Activated CD4-positive, alpha-beta T cell treated with anti-CD3 and anti-CD28 coated beads for 24 hours (primary cell): ENCODE measurements at regions not wholly inside any gene's neighbourhood (a gene's known extent, or its start where the extent isn't known, plus 50 kb on each side); places are given as distances from the start of the nearest gene placed in this dataset.
"Not testable (repeated sequence)": the region's sequence is repeated elsewhere in the genome, so short reads cannot be mapped to it uniquely, and the experiment has no call there.

Experiments
- DNase-seq, 2 donors: peaks; one replicate each; pipeline ENCODE4 v3.0.0-alpha.2; 2020; ENCODE audit warnings: low read depth in 2 of 2

DNA sequence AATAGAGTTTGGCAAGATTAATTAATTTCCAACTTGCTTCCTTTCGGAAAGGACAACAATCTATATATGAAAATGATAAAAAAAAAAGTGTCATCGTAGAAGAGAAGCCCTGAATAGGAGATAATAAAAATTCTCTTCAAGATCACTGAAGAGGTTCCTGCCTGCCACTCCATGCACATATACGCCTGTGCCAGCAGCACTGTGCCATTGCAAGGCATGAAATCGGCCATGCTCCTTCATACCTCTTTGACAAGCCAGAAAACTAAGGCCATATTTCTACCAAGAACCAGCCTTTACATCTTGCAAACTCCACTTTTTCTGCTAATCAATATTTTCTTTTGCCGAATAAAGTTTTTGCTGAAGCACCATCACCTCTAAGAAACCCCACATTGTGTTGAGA is 365.5 kb downstream of the CXXC4 start:
- no peak for DNase-seq

DNA sequence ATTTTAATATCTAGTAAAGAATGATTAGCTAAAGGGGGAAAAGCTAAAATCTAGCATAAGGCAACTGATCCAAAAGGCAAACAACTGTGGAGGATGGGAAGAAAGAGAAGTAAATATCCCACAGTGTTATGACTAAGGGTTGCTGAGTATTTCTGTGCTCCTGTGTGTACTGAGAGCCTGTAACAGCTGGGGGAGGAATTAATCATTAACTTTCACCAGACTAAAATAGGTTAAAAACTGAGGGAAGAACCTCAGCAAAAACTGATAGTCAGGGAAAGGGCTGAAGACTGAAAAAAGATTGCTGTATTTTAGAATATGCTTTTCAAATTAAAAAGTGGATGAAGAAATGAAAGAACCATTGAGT is 365.9 kb downstream of the CXXC4 start:
- DNase-seq = no peak

DNA sequence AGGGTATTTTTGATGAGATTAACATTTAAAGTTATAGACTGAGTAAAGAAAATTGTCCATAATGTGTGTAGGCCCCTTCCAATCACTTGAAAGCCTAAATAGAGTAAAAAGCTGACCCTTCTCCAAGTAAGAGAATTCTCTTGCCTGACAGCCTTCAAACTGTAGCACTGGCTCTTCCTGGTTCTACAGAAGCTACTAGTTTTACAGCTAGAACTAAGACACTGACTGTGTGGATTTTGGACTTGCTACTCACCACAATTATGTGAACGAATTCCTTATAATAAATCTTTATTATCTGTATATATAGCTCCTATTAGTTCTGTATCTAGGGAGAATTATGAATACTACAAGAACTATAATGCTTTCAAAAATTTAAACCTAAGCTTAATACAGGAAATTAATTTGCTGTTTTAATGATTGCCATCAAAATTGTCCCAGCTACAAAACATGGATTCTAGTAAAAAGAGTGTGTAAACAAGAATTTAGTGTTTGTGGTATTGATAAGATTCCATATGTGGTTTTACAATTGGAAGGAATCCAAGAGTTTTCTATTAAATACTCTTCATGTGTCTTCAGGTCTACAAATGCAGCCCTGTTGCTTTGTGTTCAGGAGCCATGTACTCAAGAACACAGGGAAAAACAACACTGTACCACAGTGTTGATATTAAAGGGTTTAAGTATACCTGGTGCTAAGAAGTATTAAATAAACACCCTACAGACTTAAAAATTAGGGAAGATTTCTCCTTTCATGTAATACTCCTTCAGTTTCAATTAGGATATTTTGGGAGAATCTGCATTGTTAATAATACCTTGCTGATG is 366.5 kb downstream of the CXXC4 start:
- no peak for DNase-seq

DNA sequence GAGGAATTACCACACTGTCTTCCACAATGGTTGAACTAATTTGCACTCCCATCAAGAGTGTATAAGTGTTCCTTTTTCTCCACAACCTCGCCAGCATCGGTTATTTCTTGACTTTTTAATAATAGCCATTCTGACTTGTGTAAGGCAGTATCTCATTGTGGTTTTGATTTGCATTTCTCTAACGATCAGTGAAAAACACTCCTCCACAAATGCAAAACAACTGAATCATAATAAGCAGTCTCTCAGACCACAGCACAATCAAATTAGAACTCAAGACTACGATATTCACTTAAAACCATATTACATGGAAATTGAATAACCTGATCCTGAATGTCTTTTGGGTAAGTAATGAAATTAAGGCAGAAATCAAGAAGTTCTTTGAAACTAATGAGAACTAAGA is 371.7 kb downstream of the CXXC4 start:
- no peak for DNase-seq

DNA sequence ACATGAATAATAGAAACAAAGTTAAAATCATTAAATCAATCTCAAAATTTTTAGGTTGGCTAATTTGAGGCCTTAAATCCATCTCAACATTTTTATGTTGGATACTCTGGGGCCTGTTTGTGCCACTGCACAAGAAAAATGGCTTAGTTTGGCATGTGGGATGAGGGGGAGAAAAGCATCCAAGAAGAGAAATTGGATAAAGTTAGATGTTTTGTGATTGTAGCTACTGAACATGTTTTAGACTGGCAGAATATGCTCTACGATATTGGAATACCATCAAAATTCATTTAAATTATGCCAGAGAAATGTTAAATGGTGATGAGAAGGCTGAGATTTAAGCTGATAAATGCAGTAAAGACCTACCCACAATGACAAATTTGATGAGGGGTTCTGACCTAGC is 376.9 kb downstream of the CXXC4 start:
- DNase-seq = no peak

DNA sequence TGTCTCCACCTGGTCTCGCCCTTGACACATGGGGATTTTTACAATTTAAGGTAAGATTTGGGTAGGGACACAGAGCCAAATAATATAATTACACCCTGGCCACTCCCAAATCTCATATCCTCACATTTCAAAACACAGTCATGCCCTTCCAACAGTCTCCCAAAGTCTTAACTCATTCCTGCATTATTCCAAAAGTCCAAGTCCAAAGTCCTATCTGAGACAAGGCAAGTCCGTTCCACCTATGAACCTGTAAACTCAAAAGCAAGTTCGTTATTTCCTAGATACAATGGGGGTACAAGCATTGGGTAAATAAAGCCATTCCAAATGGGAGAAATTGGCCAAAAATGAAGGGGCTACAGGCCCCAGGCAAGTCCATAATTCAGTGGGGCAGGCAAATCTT is 380.8 kb downstream of the CXXC4 start:
- DNase-seq = no peak

DNA sequence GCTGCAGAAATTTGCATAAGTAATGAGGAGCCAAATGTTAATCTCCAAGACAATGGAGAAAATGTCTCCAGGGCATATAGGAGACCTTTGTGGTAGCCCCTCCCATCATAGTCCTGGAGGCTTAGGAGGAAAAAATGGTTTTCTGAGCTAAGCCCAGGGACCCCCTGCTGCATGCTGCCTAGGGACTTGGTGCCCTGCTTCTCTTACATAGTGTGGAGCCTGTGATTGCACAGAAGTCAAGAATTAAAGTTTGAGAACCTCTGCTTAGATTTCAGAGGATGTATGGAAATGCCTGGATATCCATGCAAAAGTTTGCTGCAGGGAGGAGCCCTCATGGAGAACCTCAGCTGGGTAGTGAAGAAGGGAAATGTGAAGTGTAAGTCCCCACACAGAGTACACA is 379.4 kb upstream of the TACR3 start:
- DNase-seq = no peak

DNA sequence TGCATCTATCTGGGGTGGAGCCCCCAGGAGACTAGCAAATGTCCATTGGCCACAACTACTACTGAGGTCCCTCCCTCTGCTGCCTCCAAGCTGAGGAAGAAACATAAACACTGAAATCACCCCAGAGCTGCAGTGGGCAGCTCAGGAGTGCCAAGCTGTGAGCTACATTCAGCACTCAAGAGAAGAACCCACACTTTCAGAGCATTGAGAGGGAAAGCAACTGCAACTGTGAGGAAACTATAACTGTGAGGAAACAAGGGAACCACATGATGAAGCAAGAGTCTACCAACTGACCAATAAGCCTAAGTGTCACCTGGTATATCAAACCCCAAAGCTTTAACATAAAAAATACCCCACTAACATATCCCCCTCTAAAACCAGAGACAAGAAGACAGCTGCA is 373.5 kb upstream of the TACR3 start:
- DNase-seq = no peak

DNA sequence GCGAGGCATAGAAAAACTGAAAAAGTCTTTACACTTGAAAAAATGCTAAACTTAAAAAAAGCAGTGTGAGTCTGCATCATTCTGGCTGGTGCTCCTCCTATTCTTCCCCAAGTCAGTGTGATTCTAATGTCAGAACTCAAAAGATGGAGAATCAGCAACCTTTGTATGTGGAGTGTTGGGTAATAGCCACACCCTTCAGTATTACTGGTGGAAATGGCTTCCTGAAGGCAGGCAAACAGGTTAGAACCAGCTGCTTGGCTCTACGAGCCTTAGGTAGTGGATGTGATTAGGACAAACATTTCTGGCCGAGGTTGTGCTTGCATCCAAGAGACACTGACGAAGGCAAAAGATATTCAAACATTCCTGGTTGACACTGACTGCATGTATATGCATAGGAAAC is 353.4 kb upstream of the TACR3 start:
- DNase-seq = no peak

DNA sequence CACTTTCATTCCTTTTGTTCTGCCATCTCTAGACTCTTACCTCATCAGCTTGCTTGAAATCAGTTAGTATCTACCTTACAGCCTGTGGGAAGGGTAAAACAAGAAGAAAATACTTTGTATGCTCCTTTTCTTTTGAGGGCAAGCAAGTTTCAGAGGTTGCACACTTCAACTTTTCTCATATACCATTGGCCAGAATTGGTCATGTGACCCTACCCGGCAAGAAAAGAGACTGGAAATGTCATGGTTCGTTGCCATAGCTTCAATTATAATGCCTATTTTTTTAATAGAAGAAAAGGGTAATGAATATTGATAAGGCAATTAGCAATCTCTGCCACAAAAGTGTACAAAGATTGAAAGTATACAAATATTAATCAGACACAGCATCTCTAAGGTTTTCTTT is 346.7 kb upstream of the TACR3 start:
- DNase-seq = no peak

DNA sequence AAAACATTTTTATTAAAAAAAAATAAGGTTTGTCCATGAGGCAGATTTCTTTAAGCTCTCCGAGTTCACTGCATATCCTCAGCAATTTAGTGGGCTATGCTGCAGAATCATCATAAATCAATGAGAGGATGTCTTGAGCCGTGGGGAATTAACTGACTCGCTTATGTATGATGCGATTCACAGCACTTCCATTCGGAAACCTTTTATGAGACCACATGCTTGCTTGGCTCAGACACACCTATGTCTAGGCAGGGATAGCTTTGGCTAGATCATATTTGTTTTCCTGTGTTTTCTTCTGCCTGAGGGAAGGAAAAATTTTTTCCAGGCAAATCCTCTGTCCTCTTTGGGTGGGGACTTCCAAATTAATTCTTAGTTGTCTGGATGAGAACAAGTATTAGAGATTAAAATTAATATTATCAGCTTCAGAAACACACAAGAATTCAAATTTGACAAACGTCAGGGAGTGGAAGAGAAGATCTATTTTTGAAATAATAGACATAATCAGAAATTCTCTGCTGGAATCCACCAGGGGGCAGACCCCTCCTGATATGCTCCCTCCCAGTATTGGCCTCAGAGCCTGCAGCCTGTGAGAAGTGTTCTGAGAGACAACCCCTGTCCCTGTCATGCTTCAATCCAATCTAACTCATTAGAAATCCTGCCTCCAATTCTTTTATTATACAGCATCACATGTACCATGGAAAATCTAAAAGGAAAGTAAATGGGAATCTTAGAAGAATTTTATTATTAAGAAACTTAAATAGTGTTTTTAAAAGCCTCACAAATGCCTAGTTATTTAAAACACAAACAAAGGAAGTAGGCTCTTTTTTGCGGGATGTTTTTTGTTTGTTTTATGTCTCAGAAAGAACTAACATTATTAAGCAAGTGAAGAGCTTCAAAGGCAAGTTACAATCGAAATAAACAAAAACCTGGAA is 345.1 kb upstream of the TACR3 start:
- no peak for DNase-seq

DNA sequence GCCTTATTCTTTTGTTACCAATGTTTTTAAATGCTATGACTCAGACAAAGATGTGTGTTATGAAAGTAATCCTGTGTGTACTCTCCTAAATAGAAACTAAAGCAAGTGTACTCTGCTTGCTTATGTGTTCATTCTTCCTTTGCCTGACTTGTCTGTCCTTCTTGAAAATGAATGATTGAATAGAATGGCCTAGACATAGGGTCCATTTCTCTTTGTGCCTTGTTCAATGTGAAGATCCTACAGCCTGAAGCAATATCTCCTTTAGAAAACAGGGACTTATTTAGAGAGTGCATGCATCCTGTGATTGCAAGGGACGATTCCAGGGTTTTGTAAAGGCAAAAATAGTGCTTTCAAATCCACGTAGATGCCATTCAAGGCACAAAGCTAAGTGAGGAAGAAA is 343.6 kb upstream of the TACR3 start:
- no peak for DNase-seq

DNA sequence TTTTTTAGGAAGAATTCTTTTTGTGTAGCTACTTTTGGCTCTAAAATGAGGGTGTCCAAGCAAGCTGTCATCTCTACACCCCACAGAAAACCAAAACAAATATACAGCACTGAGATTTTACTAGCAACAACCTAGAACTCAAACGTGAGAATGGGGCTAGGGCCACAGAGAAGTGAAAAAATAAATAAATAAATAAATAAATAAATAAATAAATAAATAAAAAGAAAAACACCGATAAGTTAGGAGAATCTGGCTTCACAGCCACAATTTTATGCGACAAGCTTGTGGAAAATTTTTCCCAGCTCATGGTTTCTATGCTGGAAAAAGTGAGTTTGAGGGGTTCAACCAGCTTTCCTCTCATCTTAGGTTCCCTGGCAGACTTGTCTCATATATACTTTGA is 324.6 kb upstream of the TACR3 start:
- no peak for DNase-seq

DNA sequence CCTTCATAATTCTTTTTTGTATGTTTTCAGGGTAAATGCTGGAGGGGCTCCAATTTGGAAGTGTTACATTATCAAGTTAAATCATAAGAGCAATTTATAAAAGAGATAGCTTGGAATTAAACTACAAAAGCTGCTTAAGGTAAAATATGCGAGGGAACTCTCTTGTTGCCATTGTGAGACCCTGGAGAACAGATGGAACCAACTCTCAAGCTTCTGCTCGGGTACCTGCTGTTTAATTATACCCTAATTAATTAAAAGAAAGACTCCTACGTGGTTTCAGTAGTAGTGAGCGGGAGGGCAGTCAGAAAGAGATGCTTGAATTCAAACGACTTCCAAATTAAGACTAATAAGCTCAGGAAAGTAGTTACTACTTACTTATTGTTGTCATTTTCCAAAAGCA is 313.1 kb upstream of the TACR3 start:
- DNase-seq = no peak

DNA sequence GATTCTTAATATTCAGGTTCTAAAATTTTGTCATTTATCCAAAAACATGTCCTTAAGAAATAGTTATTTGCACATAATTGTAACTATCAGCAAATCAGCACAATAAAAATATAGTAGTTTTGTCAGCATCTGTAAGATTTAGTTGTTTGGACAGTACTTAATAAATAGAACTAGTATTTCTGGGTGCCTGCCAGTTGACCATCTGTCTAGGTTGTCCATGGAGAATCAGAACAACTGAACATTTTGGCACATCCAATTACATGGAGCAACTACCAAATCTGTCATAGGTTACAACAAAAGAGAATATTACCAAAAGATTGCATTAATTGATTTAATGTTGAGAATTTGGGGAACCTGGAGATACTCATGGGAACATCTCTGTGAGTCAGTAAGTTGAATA is 305.5 kb upstream of the TACR3 start:
- no peak for DNase-seq

DNA sequence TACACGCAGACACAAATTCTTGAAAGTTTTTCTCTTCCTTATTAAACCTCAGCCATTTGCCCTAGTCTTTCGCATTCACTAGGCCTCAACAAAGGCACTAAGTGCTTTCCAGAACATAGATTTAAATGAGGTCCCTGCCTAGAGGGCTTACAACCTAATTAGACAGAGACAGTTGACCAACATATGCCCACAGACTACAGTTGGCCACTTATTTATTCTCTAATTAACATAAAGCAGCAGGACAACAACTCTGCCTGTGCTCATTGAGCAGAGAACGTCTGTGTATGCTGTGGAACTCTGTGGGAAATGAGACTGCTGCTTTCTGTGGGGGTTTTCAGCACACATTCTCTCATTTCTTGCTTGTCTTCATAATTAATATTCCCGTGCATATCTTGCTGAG is 303.0 kb upstream of the TACR3 start:
- DNase-seq = no peak

DNA sequence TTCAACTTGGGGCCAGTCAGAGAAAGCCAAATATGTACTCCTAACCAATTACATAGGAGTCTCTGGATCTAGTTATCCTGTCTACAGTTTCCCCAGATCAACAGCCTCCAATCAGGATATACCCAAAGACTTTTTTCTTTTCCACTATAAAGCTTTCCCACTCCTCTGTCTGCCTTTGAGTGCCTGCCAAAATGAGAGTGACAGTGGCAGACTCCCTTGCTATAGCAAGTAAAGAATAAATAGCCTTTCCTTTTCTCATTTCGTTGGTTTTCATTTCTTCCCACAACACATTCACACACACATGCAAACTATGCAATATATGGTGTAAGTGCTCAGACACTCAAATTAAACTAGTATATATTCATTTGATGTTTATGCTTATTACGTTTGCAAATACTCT is 302.4 kb upstream of the TACR3 start:
- no peak for DNase-seq

DNA sequence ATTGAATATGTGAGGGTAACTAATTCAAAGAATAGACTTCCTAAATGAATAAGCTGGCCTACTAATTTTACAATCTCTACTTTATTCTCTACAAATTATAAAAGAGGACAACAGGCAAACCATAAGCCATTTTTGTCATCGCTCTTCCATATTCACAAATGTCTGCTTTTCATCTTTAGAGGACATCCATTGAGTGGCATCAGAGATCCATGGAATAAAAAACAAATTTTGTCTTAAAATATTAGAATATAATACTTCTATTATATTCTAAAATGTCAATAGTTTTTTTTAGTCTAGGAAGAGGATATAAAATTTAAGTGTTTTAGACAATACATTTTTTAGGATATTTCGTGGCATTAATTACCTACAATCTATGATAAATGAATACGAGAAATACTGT is 300.9 kb upstream of the TACR3 start:
- no peak for DNase-seq

DNA sequence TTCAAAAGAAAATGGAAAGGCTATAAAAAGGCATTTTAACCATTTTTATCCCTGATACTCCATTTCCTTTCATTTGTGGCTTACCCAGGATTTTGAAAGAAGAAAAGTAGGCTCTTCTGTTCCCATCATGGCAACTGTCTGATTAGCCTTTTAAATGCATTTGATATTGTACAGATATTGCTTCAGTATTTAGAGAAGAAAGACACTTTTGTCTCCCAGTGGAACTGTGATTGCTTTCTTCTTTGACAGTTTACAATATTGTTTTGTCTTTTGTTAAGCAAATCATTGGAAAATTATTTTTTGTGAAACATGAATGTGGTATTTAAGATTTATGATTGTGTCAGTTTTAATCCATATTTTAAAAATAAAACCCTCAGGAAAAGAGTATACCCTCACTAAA is 297.4 kb upstream of the TACR3 start:
- DNase-seq = no peak

DNA sequence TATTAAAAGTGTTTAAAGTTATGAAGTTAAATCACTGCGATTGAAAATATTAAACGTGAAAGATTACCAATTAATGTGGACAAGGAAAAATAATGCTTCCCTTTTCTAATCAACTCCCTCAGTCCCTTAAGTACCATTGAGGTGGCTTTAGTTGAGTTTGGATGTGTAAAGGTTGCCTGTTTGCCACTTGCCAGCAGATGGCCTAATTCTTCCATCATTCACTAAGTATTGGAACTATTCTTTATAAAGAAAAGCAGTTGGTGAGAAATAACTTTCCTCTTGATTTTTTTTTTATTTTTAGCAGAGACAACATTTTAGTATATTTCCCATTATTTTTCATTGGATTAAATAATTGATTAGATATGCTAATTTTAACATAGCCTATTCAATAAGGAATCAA is 295.9 kb upstream of the TACR3 start:
- no peak for DNase-seq

DNA sequence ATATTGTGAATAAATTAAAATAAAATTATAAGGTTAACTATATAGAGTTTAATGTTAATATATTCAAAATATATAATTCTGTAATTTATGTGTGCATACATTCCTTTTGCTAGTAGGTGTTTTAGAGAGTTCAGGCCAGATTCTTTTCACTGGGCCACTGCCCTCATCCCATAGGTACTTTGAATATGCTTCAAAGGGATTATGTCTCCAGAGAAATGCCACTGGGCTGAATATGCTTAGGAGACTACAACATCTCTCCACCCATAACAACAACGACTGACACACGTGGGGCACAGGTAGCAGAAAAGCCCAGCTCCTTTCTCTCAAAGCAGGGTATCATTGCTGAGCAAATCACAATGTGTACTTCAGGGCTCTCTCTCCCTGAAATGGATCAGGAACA is 290.9 kb upstream of the TACR3 start:
- DNase-seq = no peak

DNA sequence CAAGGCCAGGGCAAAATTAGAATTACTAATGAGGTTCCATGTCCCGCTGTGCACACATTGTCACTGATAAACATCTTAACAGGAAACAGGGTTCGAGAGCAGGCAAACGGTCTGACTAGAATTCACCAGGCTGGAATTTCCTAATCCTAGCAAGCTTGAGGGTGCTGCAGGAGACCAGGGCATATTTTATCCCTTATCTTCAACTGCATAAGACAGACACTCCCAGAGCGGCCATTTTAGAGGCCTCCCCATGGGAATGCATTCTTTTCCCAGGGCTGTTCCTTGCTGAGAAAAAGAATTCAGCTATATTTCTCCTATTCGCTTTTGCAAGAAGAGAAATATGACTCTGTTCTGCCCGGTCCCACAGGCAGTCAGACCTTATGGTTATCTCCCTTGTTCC is 282.5 kb upstream of the TACR3 start:
- DNase-seq = not testable (repeated sequence)

DNA sequence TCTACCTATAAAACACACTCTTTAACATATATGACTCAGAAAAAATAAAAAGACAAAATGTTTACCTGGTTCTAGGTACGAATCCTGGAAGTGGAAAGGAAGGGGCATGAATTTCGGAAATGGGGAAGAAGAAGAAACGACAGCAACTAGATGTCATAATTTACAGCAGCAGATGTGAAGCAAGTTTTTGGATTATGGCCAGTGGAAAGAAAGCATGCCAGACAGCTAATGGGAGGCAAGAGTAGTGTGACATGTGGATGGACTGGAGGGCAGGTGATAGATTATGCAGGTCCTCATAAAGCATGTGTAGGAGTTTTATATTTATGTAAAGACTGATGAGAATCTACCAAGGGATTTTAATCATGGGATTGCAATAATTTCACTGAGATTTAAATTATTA is 279.0 kb upstream of the TACR3 start:
- no peak for DNase-seq
